ENCODE measurements at regions not wholly inside any gene's neighbourhood (a gene's known extent, or its start where the extent isn't known, plus 50 kb on each side); places are given as distances from the start of the nearest gene placed in this dataset.

GRCh38 chr2:82165377-82165776 lies 1860.8 kb upstream of the LRRTM1 start:
- Histone ChIP-seq H3K4me2 (ENCODE audit: control insufficient read depth, insufficient read depth) (no peak overlapping the region), H3K27ac (ENCODE audit: control insufficient read depth, insufficient read depth) (no peak overlapping the region), H3K4me1 (ENCODE audit: control insufficient read depth, insufficient read depth, low read length) (no peaks in the 10 kb centered on the region), H3K4me3 (no peak overlapping the region), H3K79me2 (ENCODE audit: control insufficient read depth, insufficient read depth, low read length) (no peaks in the 10 kb centered on the region), H4K20me1 (ENCODE audit: control insufficient read depth, insufficient read depth) (no peaks in the 10 kb centered on the region), H3K27me3 (replicated peaks in 1 of 2; ENCODE audit: control insufficient read depth in 2 of 2, insufficient read depth in 2 of 2, low read length in 1 of 2) (no peaks in the 10 kb centered on the region), H2AFZ (ENCODE audit: control insufficient read depth, low read depth, low read length) (no peak overlapping the region), H3K9ac (ENCODE audit: control insufficient read depth, insufficient read depth, low read length) (no peak overlapping the region), H3K9me3 (replicated peaks; ENCODE audit: control insufficient read depth, insufficient read depth, low read length) (no peaks in the 10 kb centered on the region), H3K36me3 (ENCODE audit: control insufficient read depth in 2 of 2, insufficient read depth in 2 of 2, low read length in 1 of 2) (no peaks in the 10 kb centered on the region)
- FAIRE-seq (no peak), ATAC-seq (no peak), DNase-seq (ENCODE audit: low read depth, low spot score) (no peak)
- RAD21 ChIA-PET (ENCODE audit: unreplicated experiment), result no interaction called here
- intact Hi-C loops (cut with micrococcal nuclease; ENCODE audit: unreplicated experiment) (no loop called here), in situ Hi-C loops (cut with MboI) (no loop called here)
- SMC1A ChIA-PET (ENCODE audit: uncharacterized antibody, unreplicated experiment), result interaction anchor here (1.6 kb wide), 1 partner anchor 13 kb away, joined by 3 read pairs; no protein-coding TSS in a partner anchor
- BruUV-seq (replicated peaks), result no TSS peak
- POLR2A ChIA-PET, result no interaction called here
- TF ChIP-seq HDAC6 (IDR thresholded peaks at IDR 0.05; ENCODE audit: unreplicated experiment) (no peak), STAT1 (conservative IDR thresholded peaks at IDR 0.05) (no peak), ZNF274 (IDR thresholded peaks at IDR 0.05; ENCODE audit: insufficient read depth, insufficient read length) (no peak), NRF1 (conservative IDR thresholded peaks at IDR 0.05; ENCODE audit: low read depth, low read length) (no peak), RCOR1 (conservative IDR thresholded peaks at IDR 0.05; ENCODE audit: low read depth, low read length) (no peak), MEF2A (IDR thresholded peaks at IDR 0.05; ENCODE audit: insufficient read depth, low read depth, low read length) (no peak), RBBP5 (conservative IDR thresholded peaks at IDR 0.05) (no peak), YBX1 (IDR thresholded peaks at IDR 0.05) (no peak), JUNB (IDR thresholded peaks at IDR 0.05) (no peak), LARP7 (IDR thresholded peaks at IDR 0.05) (no peak), RFX5 (IDR thresholded peaks at IDR 0.05; ENCODE audit: low read depth, low read length) (no peak), TCF12 (IDR thresholded peaks at IDR 0.05; ENCODE audit: low read depth, low read length) (no peak), RAD51 (IDR thresholded peaks at IDR 0.05) (no peak), SRF (IDR thresholded peaks at IDR 0.05; ENCODE audit: low read depth in 2 of 2, low read length in 2 of 2) (no peak)
- TF ChIP-seq, protein P1, sequence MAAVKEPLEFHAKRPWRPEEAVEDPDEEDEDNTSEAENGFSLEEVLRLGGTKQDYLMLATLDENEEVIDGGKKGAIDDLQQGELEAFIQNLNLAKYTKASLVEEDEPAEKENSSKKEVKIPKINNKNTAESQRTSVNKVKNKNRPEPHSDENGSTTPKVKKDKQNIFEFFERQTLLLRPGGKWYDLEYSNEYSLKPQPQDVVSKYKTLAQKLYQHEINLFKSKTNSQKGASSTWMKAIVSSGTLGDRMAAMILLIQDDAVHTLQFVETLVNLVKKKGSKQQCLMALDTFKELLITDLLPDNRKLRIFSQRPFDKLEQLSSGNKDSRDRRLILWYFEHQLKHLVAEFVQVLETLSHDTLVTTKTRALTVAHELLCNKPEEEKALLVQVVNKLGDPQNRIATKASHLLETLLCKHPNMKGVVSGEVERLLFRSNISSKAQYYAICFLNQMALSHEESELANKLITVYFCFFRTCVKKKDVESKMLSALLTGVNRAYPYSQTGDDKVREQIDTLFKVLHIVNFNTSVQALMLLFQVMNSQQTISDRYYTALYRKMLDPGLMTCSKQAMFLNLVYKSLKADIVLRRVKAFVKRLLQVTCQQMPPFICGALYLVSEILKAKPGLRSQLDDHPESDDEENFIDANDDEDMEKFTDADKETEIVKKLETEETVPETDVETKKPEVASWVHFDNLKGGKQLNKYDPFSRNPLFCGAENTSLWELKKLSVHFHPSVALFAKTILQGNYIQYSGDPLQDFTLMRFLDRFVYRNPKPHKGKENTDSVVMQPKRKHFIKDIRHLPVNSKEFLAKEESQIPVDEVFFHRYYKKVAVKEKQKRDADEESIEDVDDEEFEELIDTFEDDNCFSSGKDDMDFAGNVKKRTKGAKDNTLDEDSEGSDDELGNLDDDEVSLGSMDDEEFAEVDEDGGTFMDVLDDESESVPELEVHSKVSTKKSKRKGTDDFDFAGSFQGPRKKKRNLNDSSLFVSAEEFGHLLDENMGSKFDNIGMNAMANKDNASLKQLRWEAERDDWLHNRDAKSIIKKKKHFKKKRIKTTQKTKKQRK (IDR thresholded peaks at IDR 0.05; ENCODE audit: low read depth, low read length), result no peak
- TF ChIP-seq, protein P2, sequence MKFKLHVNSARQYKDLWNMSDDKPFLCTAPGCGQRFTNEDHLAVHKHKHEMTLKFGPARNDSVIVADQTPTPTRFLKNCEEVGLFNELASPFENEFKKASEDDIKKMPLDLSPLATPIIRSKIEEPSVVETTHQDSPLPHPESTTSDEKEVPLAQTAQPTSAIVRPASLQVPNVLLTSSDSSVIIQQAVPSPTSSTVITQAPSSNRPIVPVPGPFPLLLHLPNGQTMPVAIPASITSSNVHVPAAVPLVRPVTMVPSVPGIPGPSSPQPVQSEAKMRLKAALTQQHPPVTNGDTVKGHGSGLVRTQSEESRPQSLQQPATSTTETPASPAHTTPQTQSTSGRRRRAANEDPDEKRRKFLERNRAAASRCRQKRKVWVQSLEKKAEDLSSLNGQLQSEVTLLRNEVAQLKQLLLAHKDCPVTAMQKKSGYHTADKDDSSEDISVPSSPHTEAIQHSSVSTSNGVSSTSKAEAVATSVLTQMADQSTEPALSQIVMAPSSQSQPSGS (IDR thresholded peaks at IDR 0.05; ENCODE audit: low read length), result no peak
- TF ChIP-seq, protein P3, sequence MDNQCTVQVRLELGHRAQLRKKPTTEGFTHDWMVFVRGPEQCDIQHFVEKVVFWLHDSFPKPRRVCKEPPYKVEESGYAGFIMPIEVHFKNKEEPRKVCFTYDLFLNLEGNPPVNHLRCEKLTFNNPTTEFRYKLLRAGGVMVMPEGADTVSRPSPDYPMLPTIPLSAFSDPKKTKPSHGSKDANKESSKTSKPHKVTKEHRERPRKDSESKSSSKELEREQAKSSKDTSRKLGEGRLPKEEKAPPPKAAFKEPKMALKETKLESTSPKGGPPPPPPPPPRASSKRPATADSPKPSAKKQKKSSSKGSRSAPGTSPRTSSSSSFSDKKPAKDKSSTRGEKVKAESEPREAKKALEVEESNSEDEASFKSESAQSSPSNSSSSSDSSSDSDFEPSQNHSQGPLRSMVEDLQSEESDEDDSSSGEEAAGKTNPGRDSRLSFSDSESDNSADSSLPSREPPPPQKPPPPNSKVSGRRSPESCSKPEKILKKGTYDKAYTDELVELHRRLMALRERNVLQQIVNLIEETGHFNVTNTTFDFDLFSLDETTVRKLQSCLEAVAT (IDR thresholded peaks at IDR 0.05), result no peak
- CTCF ChIA-PET, result no interaction called here
